H1 (cell line): ENCODE measurements at regions not wholly inside any gene's neighbourhood (a gene's known extent, or its start where the extent isn't known, plus 50 kb on each side); places are given as distances from the start of the nearest gene placed in this dataset.

ENCODE experiments used
- CTCF ChIA-PET: fragments of 300-600 bp; sonication (Branson Sonifier 250); formaldehyde crosslinking; loops from one replicate; lab custom pipeline; 2021; ENCODE audit not compliant: partially characterized antibody; lab: Charles Lee
- POLR2A ChIA-PET: fragments of 300-600 bp; sonication (Branson Sonifier 250); formaldehyde crosslinking; loops from one replicate; lab custom pipeline; 2021; ENCODE audit warnings: inconsistent platforms; ENCODE audit not compliant: partially characterized antibody; lab: Charles Lee
- DNase-seq, 2 experiments: peaks; one replicate each; pipeline versions ENCODE4 v3.0.0 to v3.0.0-alpha.2; 2010 to 2022; ENCODE audit warnings: low spot score in 2 of 2, low read depth in 1 of 2, mixed read lengths in 1 of 2
- FAIRE-seq: peaks from 2 replicates; lab custom pipeline; 2011; peaks lifted over from hg19 to GRCh38; lab: Jason Lieb, UNC
- H2AFZ ChIP-seq: 2 replicates; pipeline ENCODE4 v1.8.1; 2012; ENCODE audit warnings: low read length, inconsistent platforms
- H2AK5ac ChIP-seq: 2 replicates; pipeline ENCODE4 v1.6.1; 2013; ENCODE audit warnings: low read depth, low read length
- H2BK120ac ChIP-seq: replicated peaks from 2 replicates; pipeline ENCODE3; 2013; ENCODE audit warnings: low read depth, low read length, inconsistent platforms
- H2BK12ac ChIP-seq: 2 replicates; pipeline ENCODE4 v1.6.1; 2013; ENCODE audit warnings: low read depth, low read length
- H2BK15ac ChIP-seq: 2 replicates; pipeline ENCODE4 v1.6.1; 2013; ENCODE audit warnings: low read length
- H2BK20ac ChIP-seq: 2 replicates; pipeline ENCODE4 v1.6.1; 2013; ENCODE audit warnings: low read length
- H2BK5ac ChIP-seq: 2 replicates; pipeline ENCODE4 v1.6.1; 2013; ENCODE audit warnings: low read depth, low read length
- H3K14ac ChIP-seq: 2 replicates; pipeline ENCODE4 v1.6.1; 2013; ENCODE audit warnings: inconsistent platforms; ENCODE audit not compliant: insufficient read length
- H3K18ac ChIP-seq: 2 replicates; pipeline ENCODE4 v1.6.1; 2013; ENCODE audit warnings: low read length; ENCODE audit errors: extremely low read depth
- H3K23ac ChIP-seq: 2 replicates; pipeline ENCODE4 v1.6.1; 2013; ENCODE audit warnings: inconsistent platforms; ENCODE audit not compliant: insufficient read length
- H3K23me2 ChIP-seq: 2 replicates; pipeline ENCODE4 v1.6.1; 2013; ENCODE audit warnings: low read depth, low read length
- H3K27ac ChIP-seq: 2 replicates; pipeline ENCODE4 v1.6.1; 2011; ENCODE audit warnings: low read depth, low read length, inconsistent platforms
- H3K27me3 ChIP-seq, 4 experiments: replicated peaks in 1 of 4; 1 replicate in 1 of 4; 2 replicates in 3 of 4; pipeline versions ENCODE4 v1.6.1 to v1.8.1; 2011 to 2013; ENCODE audit warnings: low read length in 3 of 4, mild to moderate bottlenecking in 3 of 4, inconsistent platforms in 2 of 4, mixed read lengths in 2 of 4, moderate library complexity in 1 of 4; ENCODE audit not compliant: control insufficient read depth in 3 of 4, insufficient read depth in 3 of 4; ENCODE audit errors: extremely low read depth in 1 of 4
- H3K36me3 ChIP-seq, 4 experiments: 2 replicates each; pipeline versions ENCODE4 v1.6.1 to v1.8.1; 2011 to 2013; ENCODE audit warnings: mild to moderate bottlenecking in 4 of 4, low read length in 3 of 4, moderate library complexity in 2 of 4, control low read depth in 1 of 4, inconsistent platforms in 1 of 4; ENCODE audit not compliant: insufficient read depth in 4 of 4, control insufficient read depth in 2 of 4
- H3K4ac ChIP-seq: replicated peaks from 2 replicates; pipeline ENCODE3; 2013; ENCODE audit warnings: low read length, low read depth, mixed read lengths, inconsistent platforms; ENCODE audit not compliant: insufficient read length
- H3K4me1 ChIP-seq, 4 experiments: replicated peaks in 1 of 4; 1 replicate in 1 of 4; 2 replicates in 3 of 4; pipeline versions ENCODE4 v1.6.1 to v1.8.1; 2011 to 2013; ENCODE audit warnings: low read length in 3 of 4, inconsistent platforms in 2 of 4, mixed read lengths in 1 of 4; ENCODE audit not compliant: insufficient read depth in 4 of 4, control insufficient read depth in 3 of 4
- H3K4me2 ChIP-seq, 2 experiments: 2 replicates each; pipeline versions ENCODE4 v1.6.1 to v1.8.1; 2011 to 2013; ENCODE audit warnings: low read depth in 2 of 2, low read length in 2 of 2, control low read depth in 1 of 2, inconsistent platforms in 1 of 2, mild to moderate bottlenecking in 1 of 2; ENCODE audit not compliant: insufficient read depth in 1 of 2
- H3K4me3 ChIP-seq, 4 experiments: fragments of 200-600, 300-600 bp in 1 of 4; sonication (generic), shearing (Covaris generic), sonication (Bioruptor Twin) in 1 of 4; 2 replicates each; pipeline versions ENCODE4 v1.5.1 to v1.8.1; 2011 to 2016; ENCODE audit warnings: low read length in 4 of 4, low read depth in 3 of 4, control low read depth in 2 of 4, inconsistent platforms in 2 of 4, mild to moderate bottlenecking in 2 of 4, mixed read lengths in 1 of 4, moderate library complexity in 1 of 4; ENCODE audit not compliant: insufficient read depth in 2 of 4; ENCODE audit errors: extremely low read depth in 1 of 4
- H3K56ac ChIP-seq: replicated peaks from 2 replicates; pipeline ENCODE3; 2013; ENCODE audit warnings: low read depth, mild to moderate bottlenecking, mixed read lengths, low read length, inconsistent platforms; ENCODE audit not compliant: insufficient read length
- H3K79me1 ChIP-seq: 2 replicates; pipeline ENCODE4 v1.6.1; 2013; ENCODE audit warnings: low read depth, low read length, control low read depth
- H3K79me2 ChIP-seq, 2 experiments: 2 replicates each; pipeline versions ENCODE4 v1.6.1 to v1.8.1; 2012 to 2013; ENCODE audit warnings: low read length in 2 of 2, mild to moderate bottlenecking in 2 of 2, inconsistent platforms in 1 of 2; ENCODE audit not compliant: insufficient read depth in 2 of 2, control insufficient read depth in 1 of 2
- H3K9ac ChIP-seq, 4 experiments: replicated peaks in 1 of 4; 1 replicate in 1 of 4; 2 replicates in 3 of 4; pipeline versions ENCODE4 v1.6.1 to v1.8.1; 2011 to 2013; ENCODE audit warnings: low read depth in 3 of 4, low read length in 3 of 4, control low read depth in 2 of 4, mild to moderate bottlenecking in 2 of 4, moderate library complexity in 2 of 4, inconsistent platforms in 1 of 4; ENCODE audit errors: extremely low read depth in 1 of 4
- H3K9me3 ChIP-seq, 2 experiments: 2 replicates each; pipeline versions ENCODE4 v1.6.1 to v1.8.1; 2012 to 2013; ENCODE audit warnings: mild to moderate bottlenecking in 2 of 2, moderate library complexity in 2 of 2, control low read depth in 1 of 2, inconsistent platforms in 1 of 2, low read depth in 1 of 2, low read length in 1 of 2, mixed read lengths in 1 of 2; ENCODE audit not compliant: insufficient read depth in 2 of 2
- H4K20me1 ChIP-seq, 2 experiments: replicated peaks in 1 of 2; 2 replicates each; pipeline versions ENCODE3 to v1.8.1; 2011 to 2013; ENCODE audit warnings: inconsistent platforms in 2 of 2, low read length in 2 of 2, mild to moderate bottlenecking in 1 of 2; ENCODE audit not compliant: insufficient read depth in 2 of 2, control insufficient read depth in 1 of 2
- H4K5ac ChIP-seq: 2 replicates; pipeline ENCODE4 v1.6.1; 2013; ENCODE audit warnings: low read length, low read depth, mixed read lengths, inconsistent platforms; ENCODE audit not compliant: insufficient read length
- H4K8ac ChIP-seq: 2 replicates; pipeline ENCODE4 v1.8.0; 2013; ENCODE audit warnings: mild to moderate bottlenecking, moderate library complexity, low read length, inconsistent platforms; ENCODE audit not compliant: insufficient read depth; ENCODE audit errors: extremely low read depth
- H4K91ac ChIP-seq: replicated peaks from 2 replicates; pipeline ENCODE3; 2013; ENCODE audit warnings: low read length, mixed read lengths, inconsistent platforms; ENCODE audit not compliant: insufficient read length
- BCL11A ChIP-seq, 2 experiments: IDR thresholded peaks; one replicate each; pipeline ENCODE4 v1.6.1; 2011; ENCODE audit warnings: low read depth in 2 of 2, low read length in 2 of 2, mild to moderate bottlenecking in 2 of 2
- NRF1 ChIP-seq: IDR thresholded peaks from 2 replicates; pipeline ENCODE4 v1.6.1; 2011; ENCODE audit warnings: mild to moderate bottlenecking, low read depth, low read length, improper control_type of control experiment
- SIX5 ChIP-seq: IDR thresholded peaks from 2 replicates; pipeline ENCODE4 v1.6.1; 2011; ENCODE audit warnings: mild to moderate bottlenecking, low read depth, low read length
- WGBS, 2 experiments: shearing (Covaris generic) in 1 of 2; methylation state at CpG; one replicate each; pipeline versions ENCODE4 v1.1.6 to v1.1.7; 2013 to 2015; ENCODE audit warnings: low lambda C conversion rate in 2 of 2, mixed read lengths in 2 of 2, inconsistent platforms in 1 of 2, low coverage in 1 of 2, missing lambda C conversion rate in 1 of 2; ENCODE audit not compliant: insufficient replicate concordance in 2 of 2, insufficient coverage in 1 of 2, insufficient read length in 1 of 2; ENCODE audit errors: extremely low coverage in 1 of 2, missing lambda C conversion rate in 1 of 2; 5-methylcytosine and 5-hydroxymethylcytosine counted together

GRCh38 chr4:132065940-132066495, 1083.1 kb upstream of the PCDH10 start:
- Histone ChIP-seq H3K79me1 (no peaks in the 10 kb centered on the region), H3K36me3 (peaks cover 0 to 13% (median 0%) of the 10 kb centered on the region in 4 experiments; a peak in 3 of 8 replicates), H3K27me3 (no peaks in the 10 kb centered on the region), H3K14ac (no peak overlapping the region), H3K79me2 (no peaks in the 10 kb centered on the region), H3K18ac (no peak overlapping the region), H2AK5ac (no peak overlapping the region), H3K27ac (no peak overlapping the region), H3K4me1 (no peaks in the 10 kb centered on the region), H3K4me3 (no peak overlapping the region), H2BK12ac (no peak overlapping the region), H2BK20ac (no peak overlapping the region), H3K23ac (no peak overlapping the region), H4K5ac (no peak overlapping the region), H3K56ac (no peak overlapping the region), H4K20me1 (no peaks in the 10 kb centered on the region), H3K9me3 (peaks cover 12 to 13% of the 10 kb centered on the region in 2 experiments), H3K23me2 (no peaks in the 10 kb centered on the region), H3K4ac (no peak overlapping the region), H4K8ac (no peak overlapping the region), H2BK15ac (no peak overlapping the region), H2AFZ (no peak overlapping the region), H2BK5ac (no peak overlapping the region), H3K9ac (no peak overlapping the region), H4K91ac (no peak overlapping the region), H2BK120ac (no peak overlapping the region), H3K4me2 (no peak overlapping the region)
- POLR2A ChIA-PET = no interaction called here
- FAIRE-seq (no peak), DNase-seq (no peak)
- CTCF ChIA-PET = interaction anchor here (1.1 to 1.6 kb wide), 3 partner anchors 11 to 22 kb away, joined by 3 to 5 read pairs (median 3); no protein-coding TSS in a partner anchor
- TF ChIP-seq SIX5 (no peak), BCL11A (IDR thresholded peaks at IDR 0.05; ENCODE audit: low read depth in 2 of 2, low read length in 2 of 2) (no peak), NRF1 (no peak)
- WGBS, 2 experiments = 93% methylated on average over 2 of the region's 2 CpGs; no CpG with 5 or more reads in 1 of the 2 experiments
